22Rv1 (cell line): ENCODE measurements at regions not wholly inside any gene's neighbourhood (a gene's known extent, or its start where the extent isn't known, plus 50 kb on each side); places are given as distances from the start of the nearest gene placed in this dataset.

Source experiments
- H3K27ac ChIP-seq: fragments of 450-650 bp; 2 replicates; pipeline ENCODE4 v1.5.1; 2017
- ZFX ChIP-seq: fragments of 450-650 bp; IDR thresholded peaks from 2 replicates; pipeline ENCODE4 v1.6.1; 2017; ENCODE audit warnings: antibody characterized with exemption, borderline replicate concordance
- TF ChIP-seq, protein P1 (sequence below): fragments of 450-650 bp; IDR thresholded peaks from 2 replicates; pipeline ENCODE4 v1.5.1; 2017; ENCODE audit warnings: mild to moderate bottlenecking

- no peak for TF ChIP-seq ZFX
- TF ChIP-seq, protein P1, sequence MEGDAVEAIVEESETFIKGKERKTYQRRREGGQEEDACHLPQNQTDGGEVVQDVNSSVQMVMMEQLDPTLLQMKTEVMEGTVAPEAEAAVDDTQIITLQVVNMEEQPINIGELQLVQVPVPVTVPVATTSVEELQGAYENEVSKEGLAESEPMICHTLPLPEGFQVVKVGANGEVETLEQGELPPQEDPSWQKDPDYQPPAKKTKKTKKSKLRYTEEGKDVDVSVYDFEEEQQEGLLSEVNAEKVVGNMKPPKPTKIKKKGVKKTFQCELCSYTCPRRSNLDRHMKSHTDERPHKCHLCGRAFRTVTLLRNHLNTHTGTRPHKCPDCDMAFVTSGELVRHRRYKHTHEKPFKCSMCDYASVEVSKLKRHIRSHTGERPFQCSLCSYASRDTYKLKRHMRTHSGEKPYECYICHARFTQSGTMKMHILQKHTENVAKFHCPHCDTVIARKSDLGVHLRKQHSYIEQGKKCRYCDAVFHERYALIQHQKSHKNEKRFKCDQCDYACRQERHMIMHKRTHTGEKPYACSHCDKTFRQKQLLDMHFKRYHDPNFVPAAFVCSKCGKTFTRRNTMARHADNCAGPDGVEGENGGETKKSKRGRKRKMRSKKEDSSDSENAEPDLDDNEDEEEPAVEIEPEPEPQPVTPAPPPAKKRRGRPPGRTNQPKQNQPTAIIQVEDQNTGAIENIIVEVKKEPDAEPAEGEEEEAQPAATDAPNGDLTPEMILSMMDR = no peak
- peak overlapping the region; percentile 97 for H3K27ac ChIP-seq
These were observed 61.6 kb downstream of the GADD45G start for GRCh38 chr9:89666364-89666763.

GRCh38 chr9:89666950-89667349 is 62.1 kb downstream of the GADD45G start:
- peak overlapping the region; percentile 97 for H3K27ac ChIP-seq
- no peak for TF ChIP-seq ZFX
- TF ChIP-seq, protein P1 = no peak

GRCh38 chr9:89667726-89668125 is 62.9 kb downstream of the GADD45G start:
- TF ChIP-seq, protein P1 = no peak
- TF ChIP-seq ZFX = no peak
- peak overlapping the region; percentile 97 for H3K27ac ChIP-seq

GRCh38 chr9:89668216-89668865 is 63.5 kb downstream of the GADD45G start:
- peak overlapping the region; percentile 97 for H3K27ac ChIP-seq
- TF ChIP-seq, protein P1 = no peak
- no peak for TF ChIP-seq ZFX

- H3K27ac ChIP-seq = peak overlapping the region; percentile 97
- TF ChIP-seq, protein P1 = no peak
- no peak for TF ChIP-seq ZFX
These were observed 64.0 kb downstream of the GADD45G start for GRCh38 chr9:89668866-89669246.

GRCh38 chr9:89669361-89669842 is 64.6 kb downstream of the GADD45G start:
- TF ChIP-seq, protein P1 = no peak
- no peak for TF ChIP-seq ZFX
- peak overlapping the region; percentile 97 for H3K27ac ChIP-seq

GRCh38 chr9:89670114-89670513 is 65.3 kb downstream of the GADD45G start:
- TF ChIP-seq, protein P1 = no peak
- TF ChIP-seq ZFX = no peak
- peak overlapping the region; percentile 97 for H3K27ac ChIP-seq
